ENCODE measurements at regions not wholly inside any gene's neighbourhood (a gene's known extent, or its start where the extent isn't known, plus 50 kb on each side); places are given as distances from the start of the nearest gene placed in this dataset.

GRCh38 chr4:175335331-175335730 is 417.2 kb downstream of the ADAM29 start:
- TF ChIP-seq PATZ1 (CRISPR knock-in tag; IDR thresholded peaks at IDR 0.05; ENCODE audit: borderline replicate concordance) (no peak), ZNF8 (CRISPR knock-in tag; IDR thresholded peaks at IDR 0.05) (no peak), OSR1 (CRISPR knock-in tag; IDR thresholded peaks at IDR 0.05) (no peak), ARNTL (CRISPR knock-in tag; IDR thresholded peaks at IDR 0.05; ENCODE audit: borderline replicate concordance, low read depth) (no peak), ESRRG (CRISPR knock-in tag; IDR thresholded peaks at IDR 0.05) (no peak), RARB (CRISPR knock-in tag; IDR thresholded peaks at IDR 0.05) (no peak), BACH2 (CRISPR knock-in tag; IDR thresholded peaks at IDR 0.05; ENCODE audit: borderline replicate concordance) (no peak), TCF4 (CRISPR knock-in tag; IDR thresholded peaks at IDR 0.05; ENCODE audit: borderline replicate concordance) (no peak), ZC3H10 (CRISPR knock-in tag; IDR thresholded peaks at IDR 0.05) (no peak), ZFP3 (CRISPR knock-in tag; IDR thresholded peaks at IDR 0.05) (no peak)
- TF ChIP-seq, protein P1, sequence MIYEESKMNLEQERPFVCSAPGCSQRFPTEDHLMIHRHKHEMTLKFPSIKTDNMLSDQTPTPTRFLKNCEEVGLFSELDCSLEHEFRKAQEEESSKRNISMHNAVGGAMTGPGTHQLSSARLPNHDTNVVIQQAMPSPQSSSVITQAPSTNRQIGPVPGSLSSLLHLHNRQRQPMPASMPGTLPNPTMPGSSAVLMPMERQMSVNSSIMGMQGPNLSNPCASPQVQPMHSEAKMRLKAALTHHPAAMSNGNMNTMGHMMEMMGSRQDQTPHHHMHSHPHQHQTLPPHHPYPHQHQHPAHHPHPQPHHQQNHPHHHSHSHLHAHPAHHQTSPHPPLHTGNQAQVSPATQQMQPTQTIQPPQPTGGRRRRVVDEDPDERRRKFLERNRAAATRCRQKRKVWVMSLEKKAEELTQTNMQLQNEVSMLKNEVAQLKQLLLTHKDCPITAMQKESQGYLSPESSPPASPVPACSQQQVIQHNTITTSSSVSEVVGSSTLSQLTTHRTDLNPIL (CRISPR knock-in tag; IDR thresholded peaks at IDR 0.05; ENCODE audit: low read depth): no peak
- TF ChIP-seq, protein P2, sequence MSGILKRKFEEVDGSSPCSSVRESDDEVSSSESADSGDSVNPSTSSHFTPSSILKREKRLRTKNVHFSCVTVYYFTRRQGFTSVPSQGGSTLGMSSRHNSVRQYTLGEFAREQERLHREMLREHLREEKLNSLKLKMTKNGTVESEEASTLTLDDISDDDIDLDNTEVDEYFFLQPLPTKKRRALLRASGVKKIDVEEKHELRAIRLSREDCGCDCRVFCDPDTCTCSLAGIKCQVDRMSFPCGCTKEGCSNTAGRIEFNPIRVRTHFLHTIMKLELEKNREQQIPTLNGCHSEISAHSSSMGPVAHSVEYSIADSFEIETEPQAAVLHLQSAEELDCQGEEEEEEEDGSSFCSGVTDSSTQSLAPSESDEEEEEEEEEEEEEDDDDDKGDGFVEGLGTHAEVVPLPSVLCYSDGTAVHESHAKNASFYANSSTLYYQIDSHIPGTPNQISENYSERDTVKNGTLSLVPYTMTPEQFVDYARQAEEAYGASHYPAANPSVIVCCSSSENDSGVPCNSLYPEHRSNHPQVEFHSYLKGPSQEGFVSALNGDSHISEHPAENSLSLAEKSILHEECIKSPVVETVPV (CRISPR knock-in tag; IDR thresholded peaks at IDR 0.05): no peak
